Lower leg skin (tissue), 4 donors: ENCODE measurements at regions not wholly inside any gene's neighbourhood (a gene's known extent, or its start where the extent isn't known, plus 50 kb on each side); places are given as distances from the start of the nearest gene placed in this dataset.

ENCODE experiments used
- DNase-seq, 2 donors: peaks; one replicate each; pipeline ENCODE4 v3.0.0-alpha.2; 2019; ENCODE audit warnings: low spot score in 2 of 2
- H3K4me3 ChIP-seq: fragments of 200-600 bp; sonication (generic); 2 replicates; pipeline ENCODE4 v1.5.1; 2017; ENCODE audit warnings: mild to moderate bottlenecking, low read depth; ENCODE audit not compliant: poor library complexity, severe bottlenecking
- CTCF ChIP-seq, 3 donors: fragments of 450-650 bp; IDR thresholded peaks; one replicate each; pipeline ENCODE4 v1.5.1; 2016; ENCODE audit warnings: antibody characterized with exemption in 3 of 3, mild to moderate bottlenecking in 3 of 3, moderate library complexity in 2 of 3
- POLR2A ChIP-seq, 2 donors: fragments of 450-650 bp; IDR thresholded peaks; one replicate each; pipeline ENCODE4 v1.6.1; 2016 to 2017; ENCODE audit warnings: antibody characterized with exemption in 2 of 2, mild to moderate bottlenecking in 1 of 2, moderate library complexity in 1 of 2
- WGBS, 2 donors: methylation state at CpG; one replicate each; pipeline ENCODE4 v1.1.5; 2018; 5-methylcytosine and 5-hydroxymethylcytosine counted together
- intact Hi-C: fragments of 100-400 bp; cut with DNase I; formaldehyde crosslinking; loops from one replicate; pipeline ENCODE4 v1.15.0; 2023; ENCODE audit warnings: low total_unique reads

- no peak for TF ChIP-seq POLR2A (IDR thresholded peaks at IDR 0.05)
- no peak for TF ChIP-seq CTCF (IDR thresholded peaks at IDR 0.05)
- no peak for DNase-seq
- WGBS, 2 donors: 28 to 56% methylated on average over 1 of the region's 1 CpG
- intact Hi-C loops: no loop called here
- no peak overlapping the region for H3K4me3 ChIP-seq
Measured at GRCh38 chr4:62912531-62912930, 1496.7 kb downstream of the TECRL start.

GRCh38 chr4:62909238-62909637 is 1500.0 kb downstream of the TECRL start:
- no peak for DNase-seq
- 72 to 76% methylated on average over 3 of the region's 3 CpGs for WGBS, 2 donors
- no peak overlapping the region for H3K4me3 ChIP-seq
- intact Hi-C loops: no loop called here
- TF ChIP-seq CTCF (IDR thresholded peaks at IDR 0.05): no peak
- TF ChIP-seq POLR2A (IDR thresholded peaks at IDR 0.05): no peak

GRCh38 chr4:62901101-62901500 is 1508.1 kb downstream of the TECRL start:
- intact Hi-C loops: no loop called here
- 89 to 93% methylated on average over 2 of the region's 2 CpGs for WGBS, 2 donors
- no peak for DNase-seq
- no peak for TF ChIP-seq CTCF (IDR thresholded peaks at IDR 0.05)
- TF ChIP-seq POLR2A (IDR thresholded peaks at IDR 0.05): no peak
- no peak overlapping the region for H3K4me3 ChIP-seq

GRCh38 chr4:62899646-62900364 is 1509.4 kb downstream of the TECRL start:
- TF ChIP-seq POLR2A (IDR thresholded peaks at IDR 0.05): no peak
- TF ChIP-seq CTCF (IDR thresholded peaks at IDR 0.05): no peak
- DNase-seq: no peak
- no peak overlapping the region for H3K4me3 ChIP-seq
- intact Hi-C loops: no loop called here

- 88 to 100% methylated on average over 1 to 5 of the region's 5 CpGs for WGBS, 2 donors
- intact Hi-C loops: no loop called here
- no peak overlapping the region for H3K4me3 ChIP-seq
- no peak for DNase-seq
- TF ChIP-seq CTCF (IDR thresholded peaks at IDR 0.05): no peak
- no peak for TF ChIP-seq POLR2A (IDR thresholded peaks at IDR 0.05)
Measured at GRCh38 chr4:62898115-62898514, 1511.1 kb downstream of the TECRL start.

GRCh38 chr4:62896721-62897120 is 1512.5 kb downstream of the TECRL start:
- no peak overlapping the region for H3K4me3 ChIP-seq
- intact Hi-C loops: no loop called here
- WGBS, 2 donors: 75% methylated on average over 3 of the region's 3 CpGs
- TF ChIP-seq CTCF (IDR thresholded peaks at IDR 0.05) (no peak), POLR2A (IDR thresholded peaks at IDR 0.05) (no peak)
- DNase-seq: no peak
